RKO (cell line): ENCODE measurements at regions not wholly inside any gene's neighbourhood (a gene's known extent, or its start where the extent isn't known, plus 50 kb on each side); places are given as distances from the start of the nearest gene placed in this dataset.

Experiments used
- DNase-seq: peaks from one replicate; pipeline ENCODE4 v3.0.0-alpha.2; 2016; ENCODE audit warnings: low spot score

DNA sequence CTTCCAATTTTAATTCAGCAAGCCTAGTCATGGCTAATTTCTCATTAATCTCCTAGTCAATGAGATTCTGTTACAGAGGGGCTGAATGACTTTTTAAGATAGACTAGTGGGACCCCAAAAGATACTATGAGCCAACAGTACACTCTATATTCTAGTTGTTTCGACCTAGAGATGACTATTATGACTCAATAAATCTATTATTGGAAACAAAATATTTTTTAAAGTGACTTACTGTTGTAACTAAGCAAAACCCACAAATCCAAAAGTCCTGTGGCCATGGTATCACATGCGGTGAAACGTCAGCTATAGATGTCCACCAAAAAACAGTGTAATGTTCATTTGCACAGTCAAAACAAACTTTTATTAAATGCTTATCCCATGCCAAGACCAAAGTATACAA, 95.3 kb upstream of the ADO start:
- DNase-seq = no peak

DNA sequence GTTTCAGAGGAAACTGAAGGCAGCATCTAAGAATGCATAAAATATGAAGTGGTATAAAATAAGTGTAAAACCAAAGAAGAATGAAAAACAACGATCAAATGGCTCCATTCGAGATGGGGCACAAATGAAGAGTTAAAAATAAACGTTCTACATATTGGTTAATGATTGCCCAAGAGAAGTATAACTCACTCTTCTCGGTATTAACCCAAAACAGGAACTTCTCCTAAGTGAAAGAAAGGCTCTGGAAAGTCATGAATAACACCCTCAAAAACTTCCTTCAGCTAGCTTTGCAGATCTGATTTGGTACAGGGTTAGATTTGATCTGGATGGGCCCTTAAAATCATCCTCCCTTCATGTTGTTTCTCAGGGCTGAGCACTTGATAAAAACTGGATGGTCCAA, 94.3 kb upstream of the ADO start:
- DNase-seq = no peak

DNA sequence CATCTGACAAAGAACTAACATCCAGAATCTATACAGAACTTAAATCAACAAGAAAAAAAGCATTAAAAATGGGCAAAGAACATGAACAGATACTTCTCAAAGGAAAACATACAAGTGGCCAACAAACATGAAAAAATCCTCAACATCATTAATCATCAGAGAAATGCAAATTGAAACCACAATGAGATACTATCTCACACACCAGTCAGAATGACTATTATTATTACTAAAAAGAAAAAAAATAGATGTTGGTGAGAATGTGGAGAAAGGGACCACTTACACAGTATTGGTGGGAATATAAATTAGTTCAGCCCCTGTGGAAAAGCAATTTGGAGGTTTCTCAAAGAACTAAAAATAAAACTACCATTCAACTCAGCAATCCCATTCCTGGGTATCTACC, 89.1 kb upstream of the ADO start:
- DNase-seq = no peak

DNA sequence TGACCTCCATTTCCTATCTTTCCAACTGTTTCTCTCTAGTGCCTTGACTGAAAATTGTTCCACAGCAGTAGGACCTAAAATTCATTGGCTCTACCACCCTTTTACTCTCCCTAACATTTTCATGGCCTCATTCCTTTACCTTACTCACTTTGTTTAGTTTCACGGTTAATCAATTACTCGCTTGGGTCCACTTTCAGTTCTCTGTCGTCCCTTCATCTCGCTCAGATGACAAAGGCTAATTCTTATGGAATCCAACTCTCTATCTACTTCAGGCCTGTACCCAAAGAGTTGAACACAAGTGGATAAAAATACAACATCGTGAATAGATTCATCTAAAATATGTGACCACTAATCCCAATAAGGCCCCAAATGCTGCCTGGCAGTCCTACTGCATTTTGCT, 85.9 kb upstream of the ADO start:
- no peak for DNase-seq

DNA sequence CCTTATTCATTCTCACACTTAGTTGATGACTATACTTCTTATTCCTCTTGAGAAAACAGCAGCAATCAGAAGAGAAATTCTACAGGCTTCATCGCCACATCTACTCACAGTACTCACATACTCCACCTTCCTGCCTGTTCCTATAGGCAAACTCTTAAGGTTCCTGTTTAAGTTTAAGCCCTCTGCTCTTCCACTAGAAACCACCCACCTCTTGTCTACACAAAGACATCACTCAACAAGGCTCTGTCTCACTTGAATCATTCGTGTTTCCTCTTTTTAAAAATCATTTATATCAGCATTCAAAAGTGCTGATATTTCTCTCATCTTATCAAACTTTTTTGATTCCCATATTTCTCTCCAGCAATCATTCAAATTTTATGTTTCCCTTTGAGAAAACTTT, 85.5 kb upstream of the ADO start:
- DNase-seq = no peak

DNA sequence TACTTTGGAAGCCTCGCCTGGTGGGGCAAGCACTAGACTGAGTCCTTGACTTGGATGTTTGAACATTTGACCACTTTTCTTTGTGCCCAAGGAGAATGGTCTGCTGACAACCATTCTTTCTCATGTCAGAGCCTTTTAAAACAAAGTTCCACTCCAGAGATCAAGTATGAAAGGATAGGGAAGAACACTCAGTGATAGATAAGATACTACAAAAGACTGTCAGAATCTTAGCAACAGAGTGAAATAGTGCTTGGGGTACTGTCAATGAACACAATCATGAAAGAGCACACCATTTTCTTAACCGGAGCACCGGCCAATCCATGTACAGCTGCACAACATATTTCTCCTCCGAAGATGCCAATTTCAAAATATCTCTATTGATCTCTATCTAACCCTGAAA, 82.8 kb upstream of the ADO start:
- DNase-seq = no peak

DNA sequence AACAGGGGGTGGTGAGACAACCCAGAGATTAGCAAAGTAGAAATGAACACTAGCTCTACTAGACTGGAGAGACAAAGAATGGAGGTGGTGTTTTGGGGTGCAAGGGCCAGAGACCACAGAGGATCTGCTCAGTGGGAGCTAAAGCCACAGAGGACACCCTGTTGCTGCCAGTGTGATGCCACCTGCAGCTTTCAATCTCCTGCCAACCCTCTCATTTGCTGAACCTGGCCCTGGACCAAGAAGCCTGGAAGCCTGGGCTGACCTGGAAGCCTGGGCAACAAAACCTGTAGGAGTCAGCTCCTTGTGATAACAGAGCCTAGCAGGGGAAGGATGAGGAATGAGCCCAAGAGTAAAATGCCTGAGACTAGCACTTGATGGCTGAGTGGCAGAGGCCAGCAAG, 81.1 kb upstream of the ADO start:
- DNase-seq = no peak

DNA sequence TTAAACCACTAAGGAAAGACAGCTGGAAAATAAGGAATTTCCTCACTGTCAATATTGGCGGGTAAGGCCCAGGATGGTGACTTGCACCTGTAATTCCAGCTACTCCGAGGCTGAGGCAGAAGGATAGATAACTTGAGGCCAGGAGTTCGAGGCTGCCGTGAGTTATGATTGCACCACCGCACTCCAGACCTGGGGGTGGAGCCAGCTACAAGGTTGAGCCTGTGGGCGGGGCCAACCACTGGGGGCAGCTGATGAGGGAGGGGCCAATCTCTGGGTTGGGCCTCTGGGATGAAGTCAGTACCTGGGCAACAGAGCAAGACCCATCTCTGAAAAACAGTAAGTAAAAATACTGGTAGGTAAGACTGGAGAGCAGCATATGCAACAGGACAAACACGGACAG, 80.1 kb upstream of the ADO start:
- no peak for DNase-seq

DNA sequence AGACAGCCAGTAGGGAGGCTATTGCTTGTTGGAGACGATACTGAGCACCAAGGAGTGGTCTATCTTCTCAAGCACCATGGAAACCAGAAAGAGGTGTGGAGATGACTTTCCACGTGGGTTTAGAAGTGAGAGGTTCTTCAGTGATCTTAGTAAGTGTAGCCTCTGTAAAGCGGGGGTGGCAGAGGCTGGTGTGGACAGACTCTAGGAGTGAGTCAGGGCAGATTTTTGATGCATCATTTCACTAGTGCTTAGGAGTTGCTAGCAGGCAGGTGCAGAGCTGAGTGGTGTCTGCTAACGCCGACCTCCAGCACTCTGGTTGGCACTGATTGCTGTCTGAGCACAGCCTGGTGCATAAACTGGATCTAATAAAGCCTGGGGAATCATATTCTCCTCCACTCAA, 78.4 kb upstream of the ADO start:
- no peak for DNase-seq

DNA sequence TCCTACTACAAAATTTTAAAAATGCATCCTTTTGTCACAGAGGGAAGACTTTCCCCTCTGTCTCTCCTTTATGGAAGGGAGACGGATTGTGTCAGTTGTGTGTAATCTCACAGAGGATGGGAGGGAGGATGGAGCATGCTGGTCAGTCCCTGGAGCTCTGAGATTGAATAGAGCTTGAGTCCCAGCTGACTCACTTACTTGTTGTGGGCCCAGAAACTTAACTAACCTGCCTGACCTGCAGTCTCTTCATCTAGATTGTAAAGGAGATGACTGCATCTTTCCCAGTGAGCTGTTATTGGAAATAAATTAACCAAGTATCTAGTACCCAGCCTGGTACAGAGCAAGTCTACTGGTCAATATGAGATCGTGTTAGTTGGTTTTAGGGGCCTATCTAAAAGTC, 77.9 kb upstream of the ADO start:
- no peak for DNase-seq

DNA sequence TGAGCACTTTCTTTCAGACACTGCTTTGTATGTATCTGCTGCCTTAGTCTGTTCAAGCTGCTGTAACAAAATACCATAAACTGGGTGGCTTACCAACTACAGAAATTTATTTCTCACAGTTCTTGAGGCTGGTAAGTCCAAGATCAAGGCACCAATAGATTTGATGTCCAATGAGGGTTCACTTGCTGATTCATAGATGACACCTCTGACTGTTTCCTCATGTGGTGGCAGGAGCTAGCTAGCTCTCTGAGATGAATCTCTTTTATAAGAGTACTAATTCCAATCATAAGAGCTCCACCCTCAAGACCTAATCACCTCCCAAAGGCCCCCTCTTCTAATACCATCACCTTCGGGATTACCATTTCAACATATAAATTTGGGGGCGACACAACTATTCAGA, 76.6 kb upstream of the ADO start:
- DNase-seq = no peak

DNA sequence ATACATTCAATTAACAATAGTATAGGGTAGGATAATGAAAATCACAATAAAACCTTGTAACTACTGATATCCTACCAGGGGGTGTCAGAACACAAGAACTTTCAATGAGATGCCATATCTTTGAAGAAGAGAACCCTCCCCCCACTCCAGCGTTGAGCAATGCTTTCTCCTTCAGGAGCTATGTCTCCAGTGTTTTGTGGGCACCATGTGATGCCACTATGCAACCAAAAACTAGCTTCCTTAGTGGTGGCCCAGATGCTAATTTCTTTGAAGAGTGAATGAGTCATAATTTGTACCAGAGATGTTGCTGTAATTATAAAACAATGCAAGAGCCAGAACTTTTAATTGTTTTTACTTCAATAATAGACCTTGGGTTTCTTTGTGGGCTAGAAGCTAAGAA, 76.0 kb upstream of the ADO start:
- no peak for DNase-seq

DNA sequence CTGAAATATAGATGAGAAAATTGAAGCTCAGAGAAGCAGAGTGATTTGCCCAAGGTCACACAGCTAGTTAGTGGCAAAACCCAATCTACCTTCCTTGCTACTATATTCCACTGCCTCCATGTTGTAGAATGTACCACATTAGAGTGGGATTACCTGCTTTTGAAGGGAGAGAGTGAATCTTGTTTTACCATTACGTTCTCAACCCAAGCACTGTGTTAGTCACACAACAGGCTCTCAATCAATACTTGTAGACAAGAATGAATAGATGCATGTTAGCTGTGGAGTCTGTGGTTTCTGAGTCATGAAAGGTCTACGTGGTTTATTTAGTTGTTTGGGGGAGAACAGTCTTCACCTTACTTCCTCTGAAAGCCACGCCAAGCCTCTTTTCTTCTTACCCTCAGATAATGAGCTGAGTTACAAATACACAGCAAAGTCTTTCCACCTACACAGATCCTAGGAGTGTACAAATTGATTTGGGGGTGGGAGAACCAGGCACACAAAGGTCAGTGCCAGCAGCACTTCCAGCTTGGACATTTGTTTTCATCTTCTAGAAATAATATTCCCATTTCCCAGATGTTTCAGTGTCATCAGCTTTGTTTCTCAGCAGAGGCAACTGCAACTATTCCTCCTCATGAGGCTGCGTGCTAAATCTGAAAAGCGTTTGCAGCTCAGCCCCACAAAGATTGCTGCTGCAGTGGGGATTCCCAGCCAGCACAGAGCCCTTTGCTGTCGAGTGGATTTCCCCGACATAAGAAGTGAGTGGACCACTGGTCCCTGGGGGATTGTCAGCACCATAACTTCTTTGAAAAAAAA, 71.5 kb upstream of the ADO start:
- no peak for DNase-seq

DNA sequence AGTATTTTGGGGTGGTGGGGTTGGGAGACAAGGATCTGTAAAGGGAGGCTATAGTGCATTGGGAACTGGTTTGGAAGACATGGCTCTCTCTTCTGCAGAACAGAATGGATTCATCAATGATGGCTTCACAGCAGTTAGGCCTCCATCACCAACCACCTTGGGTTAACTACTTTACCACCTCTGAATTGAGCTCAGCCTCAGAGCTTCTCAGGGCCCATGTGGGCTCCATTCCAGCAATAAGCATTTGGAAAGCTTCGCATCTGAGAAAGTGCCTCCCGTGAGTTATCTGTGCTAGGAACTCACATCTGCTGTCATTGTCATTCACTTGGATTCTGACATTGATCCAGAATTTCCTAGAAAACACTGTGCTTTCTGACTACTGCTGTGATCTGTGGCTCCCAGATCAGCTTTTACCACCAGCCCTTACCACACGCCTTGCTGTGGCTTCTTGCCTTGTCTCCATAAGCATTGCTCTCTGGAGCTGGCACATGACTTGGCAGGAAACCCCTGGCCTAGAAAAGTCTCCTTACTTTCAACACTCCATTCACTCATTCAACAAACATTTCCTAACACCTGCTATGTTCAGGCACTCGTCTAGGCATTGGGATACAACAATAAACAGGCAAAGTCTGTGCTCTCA, 70.7 kb upstream of the ADO start:
- no peak for DNase-seq

DNA sequence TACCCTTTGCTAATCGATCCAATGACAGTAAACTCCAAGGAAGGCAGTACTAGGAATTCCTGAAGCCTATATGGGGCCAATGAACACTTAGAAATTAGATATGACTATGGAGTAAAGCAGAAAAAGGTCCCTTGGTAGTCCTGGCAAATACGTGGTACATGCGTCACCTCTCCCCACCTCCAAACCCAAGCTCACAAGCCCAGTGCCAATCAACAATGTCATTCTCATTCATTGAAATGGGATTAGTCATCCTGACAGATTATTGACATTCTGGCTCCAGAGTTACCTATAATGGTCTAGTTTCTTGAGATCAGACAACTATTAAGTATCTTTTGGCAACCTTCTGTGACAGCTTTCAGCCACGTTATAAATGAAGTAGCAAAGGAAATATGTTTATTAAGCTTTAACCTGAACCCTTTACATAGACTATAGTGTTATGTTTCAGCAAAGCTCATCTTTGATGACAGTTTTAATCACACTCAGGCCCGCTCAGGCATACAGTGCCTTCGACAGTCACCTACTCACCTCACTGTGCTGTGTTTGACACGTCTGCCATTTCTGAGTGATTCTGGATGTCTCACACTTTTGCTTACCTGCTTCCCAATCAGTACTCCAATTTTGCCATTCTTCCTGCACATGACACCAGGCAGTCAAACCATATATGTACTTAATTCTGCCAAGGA, 69.6 kb upstream of the ADO start:
- DNase-seq = no peak

DNA sequence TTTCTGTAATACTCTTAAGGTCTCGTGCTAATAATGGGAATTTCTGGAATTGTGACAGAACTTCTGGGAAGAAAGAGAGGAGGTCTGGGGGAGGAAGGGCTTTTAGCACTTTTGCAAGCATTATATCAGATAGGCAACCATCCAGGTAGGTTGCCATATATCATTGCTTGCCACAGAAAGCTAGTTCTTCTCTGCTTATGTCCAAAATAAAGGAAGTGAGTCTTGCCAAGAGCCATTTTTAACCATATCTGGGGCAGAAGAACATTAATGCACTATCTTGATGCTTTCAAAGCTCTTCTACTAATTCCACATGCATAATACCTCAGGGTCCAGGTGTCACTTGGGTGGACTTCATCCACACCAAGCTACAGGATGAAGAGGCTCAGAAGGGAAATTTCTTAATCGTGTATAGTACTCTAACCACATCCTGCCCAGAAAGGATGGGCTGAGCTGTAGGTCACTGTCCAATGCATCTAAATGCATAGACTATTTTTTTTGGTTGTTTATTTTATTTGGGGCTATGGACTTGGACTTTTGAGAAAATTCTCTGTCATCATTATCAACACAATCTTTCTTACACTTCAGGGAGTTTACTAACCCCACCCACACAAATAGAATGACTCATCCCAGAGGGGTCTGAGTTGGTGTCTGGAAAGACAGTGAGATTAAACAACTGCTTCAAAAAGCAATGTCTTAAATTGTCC, 68.9 kb upstream of the ADO start:
- no peak for DNase-seq

DNA sequence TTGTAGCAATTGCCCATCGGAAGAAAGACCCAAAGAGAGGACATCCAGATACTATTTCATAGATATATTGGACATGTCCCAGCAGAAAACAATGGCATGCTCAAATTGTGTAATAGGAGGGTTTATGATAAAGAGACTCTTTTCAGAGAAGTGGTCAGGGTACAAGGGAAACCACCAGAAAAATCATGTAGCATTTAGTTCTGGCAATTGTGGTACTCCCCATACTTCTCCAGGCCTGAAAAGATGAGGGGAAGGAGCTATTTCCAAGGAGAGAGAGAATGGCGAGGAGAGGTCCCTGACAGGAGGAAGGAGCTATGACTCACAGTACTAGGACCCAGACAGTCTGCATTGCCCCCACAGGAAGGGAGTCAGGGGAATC, 68.4 kb upstream of the ADO start:
- DNase-seq = no peak

DNA sequence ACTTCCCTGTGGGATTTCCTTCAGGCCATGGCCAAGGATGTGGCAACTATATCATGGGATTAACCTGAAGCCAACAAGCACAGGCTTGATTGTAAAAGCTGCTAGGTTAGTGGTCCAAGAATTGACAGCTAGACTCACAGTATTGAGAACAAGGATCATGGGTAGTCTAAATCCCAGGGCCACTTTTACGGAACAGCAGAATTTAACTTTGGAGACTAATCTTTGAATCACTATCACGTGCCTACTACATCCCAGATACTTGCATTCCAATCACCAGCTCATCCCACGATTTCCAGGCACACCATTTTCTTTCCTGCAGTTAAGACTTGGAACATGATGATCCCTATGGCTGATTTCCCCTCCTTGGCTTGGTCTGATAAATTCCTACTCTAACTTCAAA, 65.6 kb upstream of the ADO start:
- peak; percentile 32 for DNase-seq

DNA sequence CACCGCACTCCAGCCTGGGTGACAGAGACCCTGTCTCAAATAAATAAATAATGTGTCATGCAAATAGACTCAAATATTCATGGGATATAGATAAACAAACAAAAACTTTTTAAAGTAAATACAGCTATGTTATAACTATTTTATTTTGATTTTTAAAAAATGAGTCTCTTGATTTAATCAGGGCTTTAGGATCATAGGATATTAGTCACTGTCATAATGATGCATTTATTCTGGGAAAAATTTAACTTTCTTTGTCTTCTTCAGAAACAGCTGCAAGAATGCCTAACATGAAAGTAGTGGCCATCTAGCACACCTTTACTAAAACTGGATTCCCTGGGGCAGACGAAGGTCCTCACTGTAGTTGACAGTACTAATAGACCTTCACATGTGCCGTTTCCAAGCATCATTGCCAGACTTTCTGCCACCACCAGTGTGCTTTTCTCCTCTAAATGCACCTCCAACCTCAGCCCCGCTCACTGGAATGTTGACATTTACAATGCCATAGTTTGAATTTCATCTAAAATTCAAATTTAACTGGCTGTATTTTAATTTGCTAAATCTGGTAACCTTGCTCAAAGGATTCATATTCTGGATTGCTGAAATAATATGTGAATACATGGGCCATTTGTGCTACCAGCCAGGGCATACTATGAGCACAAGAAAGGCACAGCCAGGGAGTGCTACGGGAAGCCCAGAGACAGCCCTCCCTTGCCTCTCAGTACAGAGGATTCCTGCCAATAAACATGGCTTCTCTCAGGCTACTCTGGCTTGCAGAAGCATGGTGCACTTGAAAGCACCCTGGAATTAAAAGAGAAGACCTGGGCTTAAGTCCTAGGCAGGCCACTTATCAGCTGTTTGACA, 63.4 kb upstream of the ADO start:
- no peak for DNase-seq

DNA sequence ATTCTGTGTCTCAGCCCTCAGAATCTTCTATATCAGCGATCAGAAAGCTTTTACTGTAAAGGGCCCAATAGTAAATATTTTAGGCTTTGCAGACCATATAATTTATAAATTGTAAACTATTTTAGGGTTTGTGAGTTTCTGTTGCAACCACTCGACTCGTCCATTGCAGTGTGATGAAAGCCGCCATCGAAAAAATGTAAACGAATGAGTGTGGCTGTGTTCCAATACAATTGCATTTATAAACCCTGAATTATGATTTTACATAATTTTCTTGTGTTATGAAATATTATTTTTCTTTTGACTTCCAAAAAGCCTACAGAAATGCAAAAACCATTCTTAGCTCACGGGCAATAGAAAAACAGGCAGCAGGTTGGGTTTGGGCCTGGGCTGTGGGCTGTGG, 62.5 kb upstream of the ADO start:
- no peak for DNase-seq

DNA sequence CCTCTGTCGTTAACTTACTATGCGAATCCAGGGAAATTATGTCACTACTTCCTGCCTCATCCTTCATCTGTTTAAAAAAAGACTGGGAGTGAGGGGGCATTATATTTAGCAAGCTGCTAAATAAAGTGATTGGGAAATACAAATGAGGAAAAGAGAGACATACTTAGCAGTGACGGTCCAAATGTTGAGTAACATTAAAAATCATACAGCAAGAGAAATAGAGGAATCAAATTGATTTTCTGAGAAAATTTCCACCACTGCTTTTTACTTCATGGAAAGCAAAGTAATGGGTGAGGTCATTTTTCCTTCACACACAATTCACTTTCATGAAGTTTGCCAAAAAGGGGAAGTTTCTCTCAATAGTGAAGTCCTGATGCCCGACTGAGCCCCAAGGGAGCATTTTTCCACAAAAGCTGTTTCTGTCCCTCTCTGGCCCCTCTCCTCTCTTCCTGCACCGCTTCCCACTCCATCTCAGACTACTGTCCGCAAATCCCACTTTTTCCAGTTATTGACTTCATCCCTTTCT, 61.9 kb upstream of the ADO start:
- no peak for DNase-seq

DNA sequence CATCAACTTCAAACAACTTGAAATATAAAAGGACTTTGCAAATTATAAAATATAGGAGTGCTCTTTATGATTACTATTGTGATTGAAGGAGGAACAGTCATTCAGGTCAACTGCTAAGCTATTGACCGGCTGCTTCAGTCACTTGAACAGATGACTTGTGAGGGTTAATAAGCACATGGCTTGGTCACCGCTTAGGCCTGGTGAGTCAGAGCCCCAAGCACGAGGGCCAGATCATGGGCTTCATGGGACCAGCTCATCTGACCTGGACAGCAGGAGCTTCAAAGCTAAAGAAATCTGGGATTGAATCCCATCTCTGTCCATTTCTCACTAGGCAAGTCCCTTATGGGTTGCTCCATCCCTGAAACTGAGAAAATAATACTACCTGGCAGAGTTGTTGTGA, 60.4 kb upstream of the ADO start:
- peak; percentile 54 for DNase-seq
